Epithelial cell of prostate (primary cell): ENCODE measurements at regions not wholly inside any gene's neighbourhood (a gene's known extent, or its start where the extent isn't known, plus 50 kb on each side); places are given as distances from the start of the nearest gene placed in this dataset.
"Not testable (repeated sequence)": the region's sequence is repeated elsewhere in the genome, so short reads cannot be mapped to it uniquely, and the experiment has no call there.

Experiments
- DNase-seq: peaks from one replicate; pipeline ENCODE4 v3.0.0-alpha.2; 2011; ENCODE audit warnings: low read depth, low spot score
- H3K27ac ChIP-seq: fragments of 450-650 bp; 2 replicates; pipeline ENCODE4 v1.5.1; 2017; ENCODE audit warnings: mild to moderate bottlenecking

GRCh38 chr16:17947637-17948036 is 388.9 kb downstream of the NPIPA8 start:
- no peak overlapping the region for H3K27ac ChIP-seq
- no peak for DNase-seq

- DNase-seq: no peak
- H3K27ac ChIP-seq: no peak overlapping the region
These were observed 389.4 kb downstream of the NPIPA8 start for GRCh38 chr16:17947165-17947564.

GRCh38 chr16:17945080-17945601 is 391.4 kb downstream of the NPIPA8 start:
- DNase-seq: no peak
- H3K27ac ChIP-seq: no peak overlapping the region

- H3K27ac ChIP-seq: no peak overlapping the region
- DNase-seq: no peak
These were observed 392.2 kb downstream of the NPIPA8 start for GRCh38 chr16:17944345-17944744.

DNA sequence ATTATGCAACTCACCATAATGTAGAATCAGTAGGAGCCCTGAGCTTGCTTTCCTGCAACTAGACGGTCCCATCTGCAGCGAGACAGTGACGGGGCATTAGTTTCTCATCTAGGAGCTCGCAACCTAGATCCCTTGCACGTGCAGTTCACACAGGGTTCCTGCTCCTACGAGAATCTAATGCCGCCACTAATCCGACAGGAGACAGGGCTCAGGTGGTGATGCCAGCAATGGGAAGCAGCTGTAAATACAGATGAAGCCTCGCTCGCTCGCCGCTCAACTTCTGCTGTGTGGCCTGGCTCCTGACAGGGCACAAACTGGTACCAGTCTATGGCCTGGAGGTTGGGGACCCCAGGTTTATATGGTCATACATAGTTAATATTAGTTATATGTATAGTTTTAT is 394.5 kb downstream of the NPIPA8 start:
- no peak overlapping the region for H3K27ac ChIP-seq
- DNase-seq: no peak

- no peak overlapping the region for H3K27ac ChIP-seq
- no peak for DNase-seq
These were observed 395.8 kb downstream of the NPIPA8 start for GRCh38 chr16:17940584-17941364.

- H3K27ac ChIP-seq: no peak overlapping the region
- no peak for DNase-seq
These were observed 396.8 kb downstream of the NPIPA8 start for GRCh38 chr16:17939723-17940122.

DNA sequence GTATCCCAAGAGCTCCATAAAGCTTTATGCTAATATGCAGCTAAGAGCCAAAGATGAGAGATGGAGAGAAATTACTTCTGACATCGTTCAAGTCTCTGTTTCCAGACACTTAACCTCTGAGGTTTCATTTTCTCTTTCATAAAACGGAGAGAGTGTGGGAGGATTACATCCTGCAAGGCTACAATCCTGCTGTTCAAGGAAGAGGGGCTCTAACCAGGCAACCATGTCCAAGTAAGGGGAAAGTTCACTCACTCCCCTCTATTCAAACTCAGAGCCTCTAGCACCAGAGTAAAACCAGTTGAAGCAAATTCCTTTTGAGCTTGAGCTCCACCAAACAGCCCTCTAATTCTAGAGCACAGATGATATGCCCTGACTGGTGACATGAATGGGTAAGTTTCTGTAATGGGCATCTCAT is 397.4 kb downstream of the NPIPA8 start:
- no peak for DNase-seq
- no peak overlapping the region for H3K27ac ChIP-seq

- H3K27ac ChIP-seq: no peak overlapping the region
- DNase-seq: no peak
These were observed 398.0 kb downstream of the NPIPA8 start for GRCh38 chr16:17938546-17938945.

DNA sequence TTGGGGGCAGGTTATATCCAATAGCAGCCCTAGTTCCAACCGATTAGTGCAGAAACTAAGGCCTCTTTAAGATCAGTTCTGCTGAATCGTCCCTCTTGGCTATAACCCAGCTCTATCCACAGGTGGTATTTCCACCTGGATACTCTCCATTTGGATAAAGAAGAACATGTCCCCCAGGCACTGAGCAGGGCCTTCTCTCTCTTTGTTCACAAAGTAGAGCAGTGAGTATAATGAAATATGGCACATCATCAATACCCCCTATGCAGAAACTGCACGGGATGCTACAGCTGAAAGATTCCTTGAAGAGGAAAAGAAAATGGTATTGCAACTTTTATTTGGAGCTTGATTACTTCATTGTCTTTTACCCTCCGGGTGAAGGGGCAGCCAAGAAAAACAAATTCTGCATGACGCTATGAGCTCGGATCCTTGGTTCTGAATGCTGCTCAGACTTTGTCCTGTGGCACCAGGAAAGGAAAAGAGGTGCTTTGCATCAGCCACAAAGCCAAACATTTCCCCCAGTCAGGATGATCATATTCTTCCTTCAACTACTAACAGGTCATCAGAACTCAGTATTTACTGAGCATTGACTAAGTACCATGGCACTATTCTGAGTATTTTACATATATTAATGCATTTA is 399.7 kb downstream of the NPIPA8 start:
- DNase-seq: no peak
- H3K27ac ChIP-seq: no peak overlapping the region

DNA sequence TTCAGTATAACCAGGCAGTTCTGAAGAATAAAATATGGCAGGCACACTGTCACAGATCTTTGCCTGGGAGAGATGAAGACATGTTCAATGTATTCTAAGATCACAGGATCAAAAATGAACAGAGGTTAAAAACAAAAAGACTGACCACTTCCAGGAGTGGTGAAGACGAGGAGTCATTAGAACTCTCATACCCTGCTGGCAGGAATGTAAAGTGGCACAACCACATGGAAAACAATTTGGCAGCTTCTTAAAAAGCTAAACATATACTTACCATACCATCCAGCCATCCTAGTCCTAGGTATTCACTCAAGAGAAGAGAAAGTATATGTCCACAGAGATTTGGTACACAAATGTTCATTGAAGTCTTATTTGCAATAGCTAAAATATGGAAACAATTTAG is 406.3 kb downstream of the NPIPA8 start:
- no peak overlapping the region for H3K27ac ChIP-seq
- DNase-seq: no peak

- H3K27ac ChIP-seq: no peak overlapping the region
- DNase-seq: no peak
These were observed 409.6 kb downstream of the NPIPA8 start for GRCh38 chr16:17926866-17927399.

GRCh38 chr16:17926461-17926860 is 410.1 kb downstream of the NPIPA8 start:
- H3K27ac ChIP-seq: no peak overlapping the region
- no peak for DNase-seq

GRCh38 chr16:17925761-17926160 is 410.8 kb downstream of the NPIPA8 start:
- DNase-seq: no peak
- no peak overlapping the region for H3K27ac ChIP-seq

DNA sequence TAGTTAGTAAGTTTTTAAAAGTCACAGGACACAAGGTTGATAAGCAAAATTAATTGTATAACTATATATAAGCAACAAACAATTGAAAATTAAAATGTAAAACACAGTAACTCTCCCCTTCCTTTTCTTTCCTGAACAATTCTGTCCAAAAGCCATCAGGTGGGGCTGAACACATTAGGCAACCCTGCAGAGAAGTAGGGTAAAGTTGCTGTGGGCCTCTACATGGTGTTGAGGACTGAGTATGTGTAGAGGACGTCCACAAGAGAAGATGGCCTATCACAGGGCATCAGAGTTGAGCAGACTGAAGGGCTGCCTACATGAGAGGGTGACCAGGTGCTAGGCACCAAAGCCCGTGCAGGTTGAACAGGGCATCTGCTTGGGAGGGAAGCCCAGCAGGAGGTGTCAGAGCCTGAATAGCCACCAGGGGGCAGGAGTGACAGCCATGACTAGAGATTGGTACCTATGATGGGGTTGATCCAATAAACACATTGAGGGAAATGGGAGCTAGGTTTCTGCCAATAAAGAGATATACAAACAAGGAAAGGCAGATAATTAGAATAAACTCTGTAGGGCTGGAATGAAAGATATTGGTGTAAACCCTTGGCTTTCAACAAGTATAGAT is 415.1 kb downstream of the NPIPA8 start:
- no peak for DNase-seq
- no peak overlapping the region for H3K27ac ChIP-seq

DNA sequence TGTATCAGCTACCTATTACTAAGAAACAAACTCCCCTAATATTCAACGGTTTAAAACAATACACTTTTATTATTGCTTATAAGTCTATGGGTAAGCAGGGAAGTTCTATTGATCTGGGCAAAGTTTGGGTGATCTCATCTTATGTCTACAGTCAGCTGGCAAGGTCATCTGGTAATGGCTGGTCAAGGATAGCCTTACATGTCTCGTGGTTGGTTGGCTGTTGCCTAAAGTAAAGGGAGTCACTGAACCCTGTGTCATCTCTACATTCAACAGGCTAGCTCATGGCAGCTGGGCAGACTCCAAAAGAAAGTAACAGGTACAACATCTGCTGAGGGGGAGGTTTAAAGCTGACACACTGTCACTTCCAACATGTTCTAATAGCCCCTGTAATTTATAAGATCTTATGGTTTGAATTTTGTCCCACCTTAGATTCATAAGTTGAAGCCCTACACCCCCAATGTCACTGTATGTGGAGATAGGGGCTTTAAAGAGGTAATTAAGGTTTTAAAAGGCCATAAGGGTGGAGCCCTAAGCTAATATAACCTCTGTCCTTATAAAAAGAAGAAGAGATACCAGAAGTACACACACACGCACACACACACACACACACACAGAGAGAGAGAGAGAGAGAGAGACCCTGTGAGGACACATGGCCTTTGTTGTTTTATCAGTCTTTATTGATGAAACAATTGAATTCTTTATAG is 419.1 kb downstream of the NPIPA8 start:
- DNase-seq: no peak
- H3K27ac ChIP-seq: no peak overlapping the region

GRCh38 chr16:17915791-17916190 is 420.7 kb downstream of the NPIPA8 start:
- no peak overlapping the region for H3K27ac ChIP-seq
- DNase-seq: no peak

GRCh38 chr16:17914168-17914567 is 422.4 kb downstream of the NPIPA8 start:
- H3K27ac ChIP-seq: no peak overlapping the region
- no peak for DNase-seq

GRCh38 chr16:17911578-17911977 is 425.0 kb downstream of the NPIPA8 start:
- H3K27ac ChIP-seq, DNase-seq: not testable (repeated sequence)

- not testable (repeated sequence) for H3K27ac ChIP-seq, DNase-seq
These were observed 429.9 kb downstream of the NPIPA8 start for GRCh38 chr16:17906626-17907025.
